ENCODE measurements at regions not wholly inside any gene's neighbourhood (a gene's known extent, or its start where the extent isn't known, plus 50 kb on each side); places are given as distances from the start of the nearest gene placed in this dataset.
"Not testable (repeated sequence)": the region's sequence is repeated elsewhere in the genome, so short reads cannot be mapped to it uniquely, and the experiment has no call there.

- FAIRE-seq, result no peak
These were observed 276.8 kb upstream of the GRM3 start for GRCh38 chr7:86366946-86367345.

- FAIRE-seq, result not testable (repeated sequence)
These were observed 303.3 kb upstream of the GRM3 start for GRCh38 chr7:86340407-86340806.

- FAIRE-seq, result no peak
These were observed 304.7 kb upstream of the GRM3 start for GRCh38 chr7:86339051-86339450.

GRCh38 chr7:86328801-86329433, 314.8 kb upstream of the GRM3 start:
- FAIRE-seq, result no peak

- no peak for FAIRE-seq
These were observed 316.9 kb upstream of the GRM3 start for GRCh38 chr7:86326847-86327246.

- FAIRE-seq, result no peak
These were observed 322.8 kb upstream of the GRM3 start for GRCh38 chr7:86320889-86321288.

- no peak for FAIRE-seq
These were observed 323.4 kb upstream of the GRM3 start for GRCh38 chr7:86320341-86320740.

GRCh38 chr7:86313842-86314241, 329.9 kb upstream of the GRM3 start:
- FAIRE-seq, result no peak

- no peak for FAIRE-seq
These were observed 342.4 kb upstream of the GRM3 start for GRCh38 chr7:86301301-86301700.

- FAIRE-seq, result no peak
These were observed 348.2 kb upstream of the GRM3 start for GRCh38 chr7:86295526-86295925.

GRCh38 chr7:86282014-86282682, 361.6 kb upstream of the GRM3 start:
- FAIRE-seq, result no peak

GRCh38 chr7:86280150-86280549, 363.6 kb upstream of the GRM3 start:
- no peak for FAIRE-seq

- no peak for FAIRE-seq
These were observed 380.9 kb upstream of the GRM3 start for GRCh38 chr7:86262781-86263180.

GRCh38 chr7:86257894-86258293, 385.8 kb upstream of the GRM3 start:
- FAIRE-seq, result no peak

GRCh38 chr7:86252406-86252805, 391.3 kb upstream of the GRM3 start:
- no peak for FAIRE-seq

- FAIRE-seq, result no peak
These were observed 394.7 kb upstream of the GRM3 start for GRCh38 chr7:86248977-86249376.

- no peak for FAIRE-seq
These were observed 400.5 kb upstream of the GRM3 start for GRCh38 chr7:86243171-86243570.

GRCh38 chr7:86226191-86226590, 417.5 kb upstream of the GRM3 start:
- FAIRE-seq, result no peak

- FAIRE-seq, result no peak
These were observed 420.9 kb upstream of the GRM3 start for GRCh38 chr7:86222806-86223205.

- FAIRE-seq, result no peak
These were observed 429.0 kb upstream of the GRM3 start for GRCh38 chr7:86214734-86215133.

GRCh38 chr7:86212976-86213375, 430.7 kb upstream of the GRM3 start:
- FAIRE-seq, result no peak

GRCh38 chr7:86209036-86209435, 434.7 kb upstream of the GRM3 start:
- FAIRE-seq, result no peak

GRCh38 chr7:86207740-86208139, 436.0 kb upstream of the GRM3 start:
- FAIRE-seq, result no peak

- FAIRE-seq, result no peak
These were observed 440.9 kb upstream of the GRM3 start for GRCh38 chr7:86202833-86203232.

- FAIRE-seq, result no peak
These were observed 441.9 kb upstream of the GRM3 start for GRCh38 chr7:86201767-86202166.

Data from A204.1 (cell line).